Stimulated activated CD4-positive, alpha-beta T cell treated with anti-CD3 and anti-CD28 coated beads, Interleukin-1b, Interleukin-23, amount 100 ng/mL, for 1 hour (primary cell): ENCODE measurements at regions not wholly inside any gene's neighbourhood (a gene's known extent, or its start where the extent isn't known, plus 50 kb on each side); places are given as distances from the start of the nearest gene placed in this dataset.
"Not testable (repeated sequence)": the region's sequence is repeated elsewhere in the genome, so short reads cannot be mapped to it uniquely, and the experiment has no call there.

Experiments used
- DNase-seq, 2 donors: peaks; one replicate each; pipeline ENCODE4 v3.0.0-alpha.2; 2020; ENCODE audit warnings: low read depth in 2 of 2

GRCh38 chr3:28575746-28576613 lies 227.4 kb upstream of the AZI2 start:
- DNase-seq, result no peak

GRCh38 chr3:28576614-28577200 lies 228.1 kb upstream of the AZI2 start:
- DNase-seq, result no peak

GRCh38 chr3:28577941-28578500 lies 229.4 kb upstream of the AZI2 start:
- no peak for DNase-seq

- no peak for DNase-seq
Measured at GRCh38 chr3:28586325-28586724, 237.7 kb upstream of the AZI2 start.

- no peak for DNase-seq
Measured at GRCh38 chr3:28587723-28588122, 239.1 kb upstream of the AZI2 start.

- no peak for DNase-seq
Measured at GRCh38 chr3:28590216-28590615, 241.6 kb upstream of the AZI2 start.

GRCh38 chr3:28590860-28591259 lies 242.2 kb upstream of the AZI2 start:
- DNase-seq, result no peak

- DNase-seq, result no peak
Measured at GRCh38 chr3:28595372-28595771, 246.7 kb upstream of the AZI2 start.

GRCh38 chr3:28597452-28597851 lies 248.8 kb upstream of the AZI2 start:
- no peak for DNase-seq

- no peak for DNase-seq
Measured at GRCh38 chr3:28598165-28598564, 249.5 kb upstream of the AZI2 start.

GRCh38 chr3:28601291-28601690 lies 252.7 kb upstream of the AZI2 start:
- no peak for DNase-seq

- DNase-seq, result no peak
Measured at GRCh38 chr3:28606283-28606682, 257.7 kb upstream of the AZI2 start.

GRCh38 chr3:28612232-28612631 lies 263.6 kb upstream of the AZI2 start:
- no peak for DNase-seq

- no peak for DNase-seq
Measured at GRCh38 chr3:28613511-28614106, 265.0 kb upstream of the AZI2 start.

GRCh38 chr3:28615071-28615470 lies 266.4 kb upstream of the AZI2 start:
- no peak for DNase-seq

GRCh38 chr3:28615971-28616370 lies 267.3 kb upstream of the AZI2 start:
- no peak for DNase-seq

- no peak for DNase-seq
Measured at GRCh38 chr3:28617821-28618220, 269.2 kb upstream of the AZI2 start.

GRCh38 chr3:28623106-28623505 lies 274.5 kb upstream of the AZI2 start:
- DNase-seq, result no peak

GRCh38 chr3:28624084-28624483 lies 275.5 kb upstream of the AZI2 start:
- DNase-seq, result no peak

GRCh38 chr3:28627843-28628242 lies 279.2 kb upstream of the AZI2 start:
- not testable (repeated sequence) for DNase-seq

GRCh38 chr3:28634019-28634418 lies 285.4 kb upstream of the AZI2 start:
- no peak for DNase-seq

GRCh38 chr3:28637742-28638141 lies 289.1 kb upstream of the AZI2 start:
- DNase-seq, result no peak

GRCh38 chr3:28645149-28645548 lies 296.5 kb upstream of the AZI2 start:
- no peak for DNase-seq
